ENCODE measurements at regions not wholly inside any gene's neighbourhood (a gene's known extent, or its start where the extent isn't known, plus 50 kb on each side); places are given as distances from the start of the nearest gene placed in this dataset.

- TF ChIP-seq ZNF274 (IDR thresholded peaks at IDR 0.05; ENCODE audit: low read depth, low read length) (no peak), YY1 (IDR thresholded peaks at IDR 0.05; ENCODE audit: insufficient read depth, insufficient read length) (no peak), SUZ12 (IDR thresholded peaks at IDR 0.05; ENCODE audit: extremely low read depth, insufficient read depth, insufficient read length) (no peak)
Measured at GRCh38 chr2:12453731-12454130, 263.0 kb upstream of the TRIB2 start.
